Esophagus muscularis mucosa (tissue), 3 donors: ENCODE measurements at regions not wholly inside any gene's neighbourhood (a gene's known extent, or its start where the extent isn't known, plus 50 kb on each side); places are given as distances from the start of the nearest gene placed in this dataset.

Source experiments
- POLR2A ChIP-seq: fragments of 450-650 bp; IDR thresholded peaks from one replicate; pipeline ENCODE4 v1.6.1; 2017; ENCODE audit warnings: antibody characterized with exemption, moderate library complexity, mild to moderate bottlenecking, low read depth
- TF ChIP-seq, protein P1 (sequence below), 3 experiments: fragments of 200-600 bp in 2 of 3; fragments of 450-650 bp in 1 of 3; sonication (generic) in 2 of 3; IDR thresholded peaks; one replicate each; pipeline ENCODE4 v1.5.1; 2017 to 2019; ENCODE audit warnings: antibody characterized with exemption in 3 of 3, mild to moderate bottlenecking in 2 of 3, moderate library complexity in 1 of 3

GRCh38 chr5:8185852-8186251 lies 316.9 kb downstream of the MTRR start:
- TF ChIP-seq, protein P1, sequence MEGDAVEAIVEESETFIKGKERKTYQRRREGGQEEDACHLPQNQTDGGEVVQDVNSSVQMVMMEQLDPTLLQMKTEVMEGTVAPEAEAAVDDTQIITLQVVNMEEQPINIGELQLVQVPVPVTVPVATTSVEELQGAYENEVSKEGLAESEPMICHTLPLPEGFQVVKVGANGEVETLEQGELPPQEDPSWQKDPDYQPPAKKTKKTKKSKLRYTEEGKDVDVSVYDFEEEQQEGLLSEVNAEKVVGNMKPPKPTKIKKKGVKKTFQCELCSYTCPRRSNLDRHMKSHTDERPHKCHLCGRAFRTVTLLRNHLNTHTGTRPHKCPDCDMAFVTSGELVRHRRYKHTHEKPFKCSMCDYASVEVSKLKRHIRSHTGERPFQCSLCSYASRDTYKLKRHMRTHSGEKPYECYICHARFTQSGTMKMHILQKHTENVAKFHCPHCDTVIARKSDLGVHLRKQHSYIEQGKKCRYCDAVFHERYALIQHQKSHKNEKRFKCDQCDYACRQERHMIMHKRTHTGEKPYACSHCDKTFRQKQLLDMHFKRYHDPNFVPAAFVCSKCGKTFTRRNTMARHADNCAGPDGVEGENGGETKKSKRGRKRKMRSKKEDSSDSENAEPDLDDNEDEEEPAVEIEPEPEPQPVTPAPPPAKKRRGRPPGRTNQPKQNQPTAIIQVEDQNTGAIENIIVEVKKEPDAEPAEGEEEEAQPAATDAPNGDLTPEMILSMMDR (IDR thresholded peaks at IDR 0.05) = no peak
- TF ChIP-seq POLR2A = no peak
